Endometrial microvascular endothelial cells (primary cell): ENCODE measurements at regions not wholly inside any gene's neighbourhood (a gene's known extent, or its start where the extent isn't known, plus 50 kb on each side); places are given as distances from the start of the nearest gene placed in this dataset.
"Not testable (repeated sequence)": the region's sequence is repeated elsewhere in the genome, so short reads cannot be mapped to it uniquely, and the experiment has no call there.

Experiments used
- in situ Hi-C: cut with HindIII; loops from 2 replicates; pipeline ENCODE4 v1.10.0; 2017; ENCODE audit warnings: low sequenced_read_pairs, low pct_unique_long_range_greater_than_20kb; ENCODE audit errors: inconsistent ontology term

DNA sequence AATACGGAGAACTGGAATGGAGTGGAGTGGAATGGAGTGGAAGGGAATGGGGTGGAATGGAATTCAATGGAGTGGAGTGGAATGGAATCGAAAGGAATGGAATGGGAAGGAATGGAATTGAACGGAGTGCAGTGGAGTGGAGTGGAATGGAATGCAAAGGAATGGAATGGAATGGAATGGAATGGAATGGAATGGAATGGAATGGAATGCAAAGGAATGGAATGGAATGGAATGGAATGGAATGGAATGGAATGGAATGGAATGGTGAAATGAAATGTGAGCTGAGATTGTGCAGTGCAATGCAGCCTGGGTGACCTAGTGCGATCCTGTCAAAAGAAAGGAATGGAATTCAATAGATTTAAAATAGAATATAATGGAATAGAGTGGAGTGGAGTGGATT is 357.3 kb upstream of the WSB1 start:
- in situ Hi-C loops = not testable (repeated sequence)

DNA sequence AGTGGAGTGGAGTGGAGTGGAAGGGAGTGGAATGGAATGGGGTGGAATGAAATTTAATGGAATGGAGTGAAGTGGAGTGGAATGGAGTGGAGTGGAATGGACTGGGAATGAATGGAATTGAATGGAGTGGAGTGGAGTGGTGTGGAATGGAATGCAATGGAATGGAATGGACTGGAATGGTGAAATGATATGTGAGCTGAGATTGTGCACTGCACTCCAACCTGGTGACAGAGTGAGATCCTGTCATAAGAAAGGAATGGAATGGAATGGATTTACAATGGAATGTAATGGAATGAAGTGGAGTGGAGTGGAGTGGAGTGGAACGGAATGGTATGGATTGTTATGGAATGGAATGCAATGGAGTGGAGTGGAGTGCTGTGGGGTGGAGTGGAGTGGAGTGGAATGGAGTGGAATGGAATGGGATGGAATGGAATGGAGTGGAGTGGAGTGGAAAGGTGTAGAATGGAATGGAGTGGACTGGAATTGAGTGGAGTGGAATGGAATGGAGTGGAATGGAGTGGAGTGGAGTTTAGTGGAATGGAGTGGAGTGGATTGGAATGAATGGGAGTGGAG is 356.1 kb upstream of the WSB1 start:
- in situ Hi-C loops = not testable (repeated sequence)

DNA sequence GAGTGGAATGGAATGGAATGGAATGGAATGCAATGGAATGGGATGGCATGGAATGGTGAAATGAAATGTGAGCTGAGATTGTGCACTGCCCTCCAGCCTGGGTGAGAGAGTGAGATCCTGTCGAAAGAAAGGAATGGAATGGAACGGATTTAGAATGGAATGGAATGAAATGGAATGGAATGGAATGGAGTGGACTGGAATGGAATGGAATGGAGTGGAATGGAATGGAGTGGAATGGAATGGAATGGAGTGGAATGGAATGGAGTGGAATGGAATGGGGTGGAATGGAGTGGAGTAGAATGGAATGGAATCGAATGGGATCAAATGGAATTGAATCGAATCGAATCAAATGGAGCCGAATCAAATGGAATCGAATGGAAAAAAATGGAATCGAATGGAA is 354.2 kb upstream of the WSB1 start:
- in situ Hi-C loops = not testable (repeated sequence)

DNA sequence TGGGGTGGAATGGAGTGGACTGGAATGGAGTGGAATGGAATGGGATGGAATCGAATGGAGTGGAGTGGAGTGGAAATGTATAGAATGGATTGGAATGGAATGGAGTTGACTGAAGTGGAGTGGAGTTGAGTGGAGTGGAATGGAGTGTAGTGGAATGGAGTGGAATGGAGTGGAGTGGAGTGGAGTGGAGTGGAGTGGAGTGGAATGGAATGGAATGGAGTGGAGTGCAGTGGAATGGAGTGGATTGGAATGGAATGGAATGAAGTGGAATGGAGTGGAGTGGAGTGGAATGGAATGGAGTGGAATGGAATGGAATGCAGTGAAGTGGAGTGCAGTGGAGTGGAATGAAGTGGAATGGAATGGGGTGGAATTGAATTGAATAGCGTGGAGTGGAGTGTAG is 353.3 kb upstream of the WSB1 start:
- in situ Hi-C loops = not testable (repeated sequence)

DNA sequence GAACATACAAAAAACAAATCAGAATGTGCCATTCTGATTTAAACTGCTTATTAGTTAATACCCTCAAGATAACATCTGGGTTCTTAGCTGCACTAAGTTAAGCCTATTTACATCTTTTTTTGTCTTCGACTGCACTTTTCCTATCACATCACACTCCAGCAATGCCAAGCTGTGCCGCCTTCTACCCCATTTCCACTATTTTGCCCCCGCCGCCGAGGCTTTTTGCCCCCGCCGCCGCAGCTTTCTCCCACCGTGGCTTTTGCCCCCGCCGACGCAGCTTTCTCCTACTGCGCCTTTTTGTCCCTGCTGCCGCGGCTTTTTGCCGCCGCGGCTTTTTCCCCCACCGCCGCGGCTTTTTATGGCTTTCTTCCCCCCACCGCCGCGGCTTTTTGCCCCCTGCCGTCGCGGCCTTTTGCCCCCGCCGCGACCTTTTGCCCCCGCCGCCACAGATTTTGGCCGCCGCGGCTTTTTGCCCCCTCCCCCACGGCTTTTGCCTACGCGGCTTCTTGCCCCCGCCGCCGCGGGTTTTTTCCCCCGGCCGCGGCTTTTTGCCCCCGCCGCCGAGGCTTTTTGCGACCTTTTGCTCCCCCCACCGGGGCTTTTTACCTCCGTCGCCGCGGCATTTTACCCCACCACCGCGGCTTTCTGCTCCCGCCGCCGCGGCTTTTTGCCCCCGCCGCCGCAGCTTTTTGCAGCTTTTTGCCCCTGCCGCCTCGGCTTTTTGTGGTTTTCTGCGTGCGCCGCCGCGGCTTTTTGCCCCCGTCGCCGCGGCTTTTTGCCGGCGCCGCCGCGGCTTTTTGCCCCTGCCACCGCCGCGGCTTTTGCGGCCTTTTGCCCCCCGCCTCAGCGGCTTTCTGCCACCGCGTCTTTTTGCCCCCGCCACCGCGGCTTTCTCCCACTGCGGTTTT is 331.4 kb upstream of the WSB1 start:
- in situ Hi-C loops = no loop called here

DNA sequence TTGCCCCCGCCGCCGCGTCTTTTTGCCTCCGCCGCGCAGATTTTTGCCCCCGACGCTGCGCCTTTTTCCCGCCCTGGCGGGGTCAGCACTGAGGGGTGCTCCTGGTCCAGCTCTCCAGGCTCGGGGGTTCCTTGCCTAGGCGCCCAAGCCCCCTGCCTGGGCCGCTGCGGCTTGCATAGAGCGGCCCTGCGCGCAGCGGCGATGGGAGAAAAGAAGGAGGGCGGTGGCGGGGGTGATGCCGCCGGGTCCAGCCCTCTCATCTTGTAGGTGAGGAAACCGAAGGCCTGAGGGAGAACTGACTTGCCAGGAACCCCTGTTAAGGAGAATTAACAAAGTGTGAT is 330.8 kb upstream of the WSB1 start:
- in situ Hi-C loops = no loop called here

DNA sequence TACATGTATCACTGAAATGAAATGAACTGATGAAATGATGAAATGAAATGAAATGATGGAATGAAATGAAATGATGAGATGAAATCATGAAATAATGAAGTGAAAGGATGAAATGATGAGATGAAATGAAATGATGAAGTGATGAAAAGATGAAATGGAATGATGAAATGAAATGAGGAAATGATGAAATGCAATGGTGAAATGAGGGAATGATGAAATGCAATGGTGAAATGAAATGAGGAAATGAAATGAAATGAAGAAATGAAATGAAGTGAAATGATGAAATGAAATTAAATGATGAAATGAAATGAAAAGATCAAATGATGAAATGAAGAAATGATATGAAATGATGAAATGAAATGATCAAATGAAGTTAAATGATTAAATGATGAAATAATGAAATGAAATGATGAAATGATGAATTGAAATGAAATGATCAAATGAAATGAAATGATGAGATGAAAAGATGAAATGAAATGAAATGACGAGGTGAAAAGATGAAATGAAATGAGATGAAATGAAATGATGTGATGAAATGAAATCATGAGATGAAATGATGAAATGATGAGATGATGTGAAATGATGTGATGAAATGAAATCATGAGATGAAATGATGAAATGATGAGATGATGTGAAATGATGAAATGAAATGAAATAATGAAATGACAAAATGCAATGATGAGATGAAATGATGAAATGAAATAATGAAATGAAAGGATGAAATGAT is 327.9 kb upstream of the WSB1 start:
- in situ Hi-C loops = not testable (repeated sequence)

DNA sequence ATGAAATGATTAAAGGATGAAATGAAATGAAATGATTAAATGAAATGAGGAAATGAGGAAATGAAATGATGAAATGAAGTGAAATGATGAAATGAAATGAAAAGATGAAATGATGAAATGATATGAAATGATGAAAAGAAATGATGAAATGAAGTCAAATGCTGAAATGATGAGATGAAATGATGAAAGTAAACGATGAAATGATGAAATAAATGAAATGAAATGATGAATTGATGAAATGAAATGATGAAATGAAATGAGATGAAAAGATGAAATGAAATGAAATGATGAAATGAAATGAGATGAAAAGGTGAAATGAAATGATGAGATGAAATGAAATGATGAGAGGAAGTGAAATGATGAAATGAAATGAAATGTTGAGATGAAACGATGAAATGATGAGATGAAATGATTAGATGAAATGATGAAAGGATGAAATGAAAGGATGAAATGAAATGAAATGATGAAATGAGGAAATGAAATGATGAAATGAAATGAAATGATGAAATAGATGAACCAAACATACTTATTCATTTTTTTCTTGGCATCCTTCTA is 327.2 kb upstream of the WSB1 start:
- in situ Hi-C loops = not testable (repeated sequence)

DNA sequence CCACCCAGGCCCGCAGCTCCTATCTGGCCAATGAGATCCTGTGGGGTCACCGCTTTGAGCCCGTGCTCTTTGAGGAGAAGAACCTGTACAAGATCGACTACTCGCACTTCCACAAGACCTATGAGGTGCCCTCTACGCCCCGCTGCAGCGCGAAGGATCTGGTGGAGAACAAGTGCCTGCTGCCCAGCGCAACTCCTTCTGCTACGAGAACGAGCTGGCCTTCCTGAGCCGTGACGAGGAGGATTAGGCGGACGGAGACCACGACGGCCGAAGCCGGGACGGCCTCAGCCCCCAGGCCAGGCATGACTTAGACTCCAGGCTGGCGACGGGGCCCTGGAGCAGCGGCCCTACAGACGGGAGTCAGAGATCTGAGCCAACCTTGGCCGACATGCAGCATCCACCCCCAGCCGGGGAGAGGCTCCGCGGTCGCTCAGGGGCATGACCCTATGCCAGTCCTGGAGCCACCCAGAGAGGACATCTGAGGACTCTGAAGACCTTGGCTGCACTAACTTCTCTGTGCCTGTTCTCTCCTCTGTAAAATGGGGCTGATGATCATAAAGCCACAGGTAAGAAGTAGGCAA is 312.0 kb upstream of the WSB1 start:
- in situ Hi-C loops = not testable (repeated sequence)

DNA sequence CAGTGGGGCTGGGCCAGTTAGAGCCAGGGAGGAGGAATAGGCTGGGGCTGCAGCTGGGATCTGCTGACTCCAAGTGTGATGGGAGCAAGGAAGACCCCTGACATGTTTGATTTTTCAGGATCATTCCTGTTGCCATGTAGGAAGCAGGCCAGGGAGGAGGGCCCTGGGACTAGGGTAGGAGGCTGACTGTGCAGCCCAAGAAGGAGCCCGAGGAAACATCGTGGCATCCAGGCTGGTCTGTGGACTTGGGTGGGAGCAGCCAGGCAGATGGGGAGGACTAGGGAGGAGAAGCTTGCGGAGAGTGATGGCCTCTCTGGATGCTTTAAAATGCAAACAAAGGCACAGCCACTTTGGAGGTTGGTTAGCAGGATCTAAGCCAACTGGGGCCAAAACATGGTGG is 311.4 kb upstream of the WSB1 start:
- in situ Hi-C loops = not testable (repeated sequence)

DNA sequence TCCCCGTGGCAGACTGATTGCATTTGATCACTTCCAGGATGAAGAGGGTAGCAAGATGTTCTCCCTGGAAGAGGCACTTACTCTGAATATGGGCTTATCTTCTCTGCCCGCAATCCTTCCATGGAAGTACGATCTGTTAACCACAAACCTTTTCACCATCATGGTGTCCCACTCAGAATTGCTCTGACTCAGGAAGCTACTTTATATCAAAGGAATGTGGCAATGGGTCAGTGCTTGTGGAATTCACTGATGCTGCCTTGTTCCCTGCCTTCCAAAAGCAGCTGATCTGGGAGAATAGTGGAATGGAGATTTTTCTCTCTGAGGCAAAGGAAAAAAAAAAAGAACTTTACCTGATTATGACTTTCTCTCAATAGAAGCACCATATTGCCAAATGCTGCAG is 306.1 kb upstream of the WSB1 start:
- in situ Hi-C loops = not testable (repeated sequence)

DNA sequence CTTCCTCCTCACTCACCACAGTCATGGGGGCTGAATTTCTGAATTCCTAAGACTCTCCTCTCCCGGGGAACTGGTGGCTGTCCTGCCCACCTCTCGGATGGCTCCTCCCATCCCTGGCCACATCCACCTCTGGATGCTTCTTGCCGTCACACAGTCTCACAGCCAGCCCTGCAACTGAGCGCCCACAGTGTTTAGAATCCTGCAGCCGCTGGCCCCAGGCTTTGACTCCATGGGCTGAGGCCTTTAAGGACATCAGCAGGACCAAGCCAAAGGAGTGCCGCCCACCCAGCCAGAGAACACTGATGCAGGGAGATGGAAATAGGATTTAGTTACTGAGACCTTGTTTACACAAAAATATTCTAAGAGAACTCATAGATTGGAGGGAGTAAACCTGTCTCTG is 299.3 kb upstream of the WSB1 start:
- in situ Hi-C loops = not testable (repeated sequence)

DNA sequence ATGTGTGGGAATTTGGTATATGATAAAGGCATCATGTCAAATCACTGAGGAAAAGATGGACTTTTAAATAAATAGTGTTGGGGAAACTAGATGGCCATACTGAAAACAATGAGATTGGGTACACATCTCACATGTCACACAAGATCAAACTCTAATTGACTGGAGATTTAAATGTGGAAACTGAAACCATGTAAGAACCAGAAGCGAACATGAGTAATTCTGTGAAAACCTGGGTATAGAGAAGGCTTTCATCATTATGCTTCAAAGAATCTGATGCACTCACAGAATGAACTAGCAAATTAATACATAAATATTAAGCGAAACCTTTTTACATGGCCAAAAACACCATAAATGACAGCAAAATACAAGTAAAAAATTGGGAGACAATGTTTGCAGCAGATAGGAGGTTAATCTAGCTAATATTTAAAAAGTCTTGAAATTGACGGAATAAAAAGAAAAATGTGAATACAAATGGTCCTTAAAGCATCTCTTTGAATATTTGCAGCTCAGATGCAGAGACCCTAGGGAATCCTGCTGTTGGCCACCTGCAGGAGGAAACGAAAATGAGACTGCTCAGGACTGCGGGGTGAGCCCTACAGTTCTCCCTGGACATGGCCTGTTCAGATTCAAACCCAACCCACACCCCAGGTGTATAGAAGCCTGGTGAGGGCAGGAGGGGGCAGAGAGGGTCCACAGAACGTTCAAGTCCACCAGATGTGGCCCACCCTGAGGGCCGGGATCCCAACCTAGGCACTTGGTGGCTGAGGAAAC is 297.6 kb upstream of the WSB1 start:
- in situ Hi-C loops = not testable (repeated sequence)

DNA sequence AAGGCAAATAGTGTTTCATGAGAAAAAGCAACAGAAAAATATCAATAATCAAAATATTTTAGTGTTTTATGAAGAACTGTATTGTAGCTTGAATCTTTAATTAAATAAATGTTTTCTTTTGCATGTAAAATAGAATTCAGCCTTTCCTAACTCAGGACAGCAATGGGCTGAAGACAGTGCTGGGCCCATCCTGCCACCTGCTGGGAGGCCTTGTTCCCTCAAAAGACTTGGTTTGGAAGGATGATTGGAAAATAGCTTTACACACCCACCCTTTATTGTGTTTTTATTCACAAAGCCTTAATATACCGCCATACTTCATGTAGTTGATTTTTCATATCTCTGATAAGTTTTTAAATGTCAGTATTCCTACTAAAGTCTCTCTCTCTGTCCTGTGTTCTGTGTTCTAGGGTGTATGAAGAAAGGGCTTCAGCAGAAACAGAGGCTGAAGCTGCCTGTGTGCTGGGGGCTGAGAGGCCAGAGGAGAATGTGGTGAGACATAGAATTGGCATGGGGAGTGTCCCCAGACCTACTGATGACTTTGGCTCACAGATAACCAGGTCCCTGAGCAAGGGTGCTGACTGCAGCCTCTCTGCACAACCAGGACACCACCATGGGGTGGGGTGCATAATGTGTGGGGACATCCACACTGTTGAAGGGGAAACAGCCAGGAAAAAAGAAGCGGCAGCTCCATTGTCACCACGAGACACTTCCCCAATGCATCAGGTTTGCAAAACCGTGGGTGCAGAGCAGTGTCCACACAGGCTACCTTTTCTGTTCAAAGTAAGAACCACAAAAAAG is 286.0 kb upstream of the WSB1 start:
- in situ Hi-C loops = not testable (repeated sequence)

DNA sequence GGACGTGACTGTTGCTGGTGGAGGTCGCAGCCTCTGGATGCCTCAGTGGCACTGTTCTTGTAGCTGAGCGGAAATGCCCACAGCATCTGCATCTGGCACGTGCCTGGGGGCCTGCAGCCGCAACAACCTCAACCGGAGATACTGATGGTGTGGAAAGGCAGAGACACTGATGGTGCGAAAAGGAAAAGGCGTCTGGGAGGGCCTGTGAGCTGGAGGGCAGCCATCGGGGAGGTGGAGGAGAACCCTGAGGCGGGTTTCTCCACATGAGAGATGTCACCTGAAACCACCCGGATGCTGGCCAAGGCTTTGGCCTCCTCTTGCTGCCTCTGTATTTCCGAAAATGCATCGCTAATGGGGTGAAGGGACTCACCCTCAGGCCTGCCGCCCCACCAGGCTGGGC is 284.8 kb upstream of the WSB1 start:
- in situ Hi-C loops = no loop called here

DNA sequence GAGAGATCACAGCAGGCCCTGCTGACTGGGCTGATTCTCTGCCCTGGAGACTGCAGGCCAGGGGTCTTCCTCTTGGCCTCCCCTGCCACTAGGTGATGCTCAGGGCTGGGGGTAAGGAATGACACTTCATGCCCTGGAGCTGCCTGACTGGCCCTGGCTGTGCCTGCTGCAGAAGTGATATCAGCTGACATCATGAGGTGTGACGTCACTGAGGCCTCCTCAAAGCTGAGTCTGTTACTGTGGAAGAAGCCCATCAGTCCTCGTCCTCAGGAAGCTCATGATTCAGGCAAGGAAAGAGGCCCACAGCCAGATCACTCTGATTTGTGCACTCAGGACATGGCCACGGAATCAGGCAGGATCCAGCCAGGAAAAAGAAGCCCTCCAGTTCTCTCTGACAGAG is 283.8 kb upstream of the WSB1 start:
- in situ Hi-C loops = not testable (repeated sequence)

DNA sequence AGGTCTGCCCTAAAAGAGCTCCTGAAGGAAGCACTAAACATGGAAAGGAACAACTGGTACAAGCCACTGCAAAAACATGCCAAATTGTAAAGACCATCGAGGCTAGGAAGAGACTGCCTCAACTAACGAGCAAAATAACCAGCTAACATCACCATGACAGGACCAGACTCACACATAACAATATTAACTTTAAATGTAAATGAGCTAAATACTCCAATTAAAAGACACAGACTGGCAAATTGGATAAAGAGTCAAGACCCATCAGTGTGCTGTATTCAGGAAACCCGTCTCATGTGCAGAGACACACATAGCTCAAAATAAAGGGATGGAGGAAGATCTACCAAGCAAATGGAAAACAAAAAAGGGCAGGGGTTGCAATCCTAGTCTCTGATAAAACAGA is 263.4 kb upstream of the WSB1 start:
- in situ Hi-C loops = not testable (repeated sequence)

DNA sequence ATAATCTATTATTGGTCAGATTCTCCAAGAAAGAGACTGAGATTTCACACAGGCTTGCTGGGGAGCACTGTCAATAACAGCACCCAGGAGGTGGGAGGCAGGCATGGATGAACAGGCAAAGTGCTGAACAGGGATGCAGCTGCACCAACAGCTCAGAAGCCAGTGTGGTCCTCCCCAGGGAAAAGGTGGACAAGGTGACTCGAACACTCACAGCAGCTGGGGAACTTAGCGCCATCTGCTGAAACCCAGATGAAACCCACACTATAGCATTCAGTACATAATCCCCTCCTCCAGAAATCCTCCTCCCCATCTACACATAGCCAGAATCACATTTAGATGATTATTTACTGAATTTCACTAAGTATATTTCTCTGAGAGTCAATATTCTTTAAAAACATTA is 255.2 kb upstream of the WSB1 start:
- in situ Hi-C loops = no loop called here
